A673 (cell line): ENCODE measurements at regions not wholly inside any gene's neighbourhood (a gene's known extent, or its start where the extent isn't known, plus 50 kb on each side); places are given as distances from the start of the nearest gene placed in this dataset.
A peak's percentile ranks its signal among the peaks of the same experiment; 100 is the strongest.

Experiments
- BruUV-seq: library from RNA; stranded (reverse); fragments of 400-500 nt; replicated peaks from 2 replicates; lab custom pipeline; 2021; lab: Mats Ljungman, UMichigan
- CTCF ChIA-PET: fragments of 300-600 bp; sonication (Branson Sonifier 250); formaldehyde crosslinking; loops from one replicate; lab custom pipeline; 2022; ENCODE audit warnings: antibody characterized with exemption; lab: Charles Lee
- POLR2A ChIA-PET: fragments of 300-600 bp; sonication (Branson Sonifier 250); formaldehyde crosslinking; loops from one replicate; lab custom pipeline; 2022; ENCODE audit warnings: antibody characterized with exemption; ENCODE audit not compliant: low non-redundant PET; lab: Charles Lee
- DNase-seq: peaks from one replicate; pipeline ENCODE4 v3.0.0-alpha.2; 2015; ENCODE audit warnings: low spot score
- H3K27ac ChIP-seq: fragments of 200-600 bp; sonication (generic); 2 replicates; pipeline ENCODE4 v1.5.1; 2016; ENCODE audit warnings: mixed run types, low read depth, mild to moderate bottlenecking, mixed read lengths, antibody characterized with exemption, low read length; ENCODE audit not compliant: poor library complexity, severe bottlenecking
- H3K27me3 ChIP-seq: fragments of 200-600 bp; sonication (generic); replicated peaks from 2 replicates; pipeline ENCODE4 v1.6.1; 2017; ENCODE audit warnings: mixed run types, low read depth, mild to moderate bottlenecking, mixed read lengths, antibody characterized with exemption, low read length; ENCODE audit not compliant: insufficient read depth, poor library complexity
- H3K36me3 ChIP-seq: fragments of 200-600 bp; sonication (generic); 2 replicates; pipeline ENCODE4 v1.6.1; 2016; ENCODE audit warnings: mixed run types, mild to moderate bottlenecking, mixed read lengths, antibody characterized with exemption, low read length; ENCODE audit not compliant: insufficient read depth, poor library complexity, severe bottlenecking
- H3K4me1 ChIP-seq: fragments of 200-600 bp; sonication (generic); 2 replicates; pipeline ENCODE4 v1.6.1; 2017; ENCODE audit warnings: mixed run types, mild to moderate bottlenecking, mixed read lengths, antibody characterized with exemption, low read length; ENCODE audit not compliant: insufficient read depth, poor library complexity, severe bottlenecking
- H3K4me3 ChIP-seq: fragments of 200-600 bp; sonication (generic); 2 replicates; pipeline ENCODE4 v1.5.1; 2016; ENCODE audit warnings: low read depth, mixed run types, mild to moderate bottlenecking, mixed read lengths, low read length; ENCODE audit not compliant: poor library complexity, severe bottlenecking
- H3K9me3 ChIP-seq: fragments of 200-600 bp; sonication (generic); 2 replicates; pipeline ENCODE4 v1.6.1; 2016; ENCODE audit warnings: mixed run types, low read depth, mild to moderate bottlenecking, mixed read lengths, antibody characterized with exemption, low read length; ENCODE audit not compliant: poor library complexity, severe bottlenecking
- CTCF ChIP-seq: fragments of 300-800, 200-600 bp; sonication (generic); conservative IDR thresholded peaks from 2 replicates; pipeline ENCODE4 v1.5.1; 2017; ENCODE audit warnings: low read depth, mild to moderate bottlenecking, antibody characterized with exemption, low read length, moderate library complexity, mixed read lengths
- EZH2 ChIP-seq: fragments of 200-600 bp; sonication (generic); IDR thresholded peaks from 2 replicates; pipeline ENCODE4 v1.6.1; 2017; ENCODE audit warnings: borderline replicate concordance, low read depth, mild to moderate bottlenecking, mixed read lengths, antibody characterized with exemption, low read length; ENCODE audit not compliant: poor library complexity, severe bottlenecking
- intact Hi-C: fragments of 100-400 bp; cut with micrococcal nuclease; formaldehyde crosslinking; loops from one replicate; pipeline ENCODE4 v1.10.0; 2022; ENCODE audit not compliant: unreplicated experiment

DNA sequence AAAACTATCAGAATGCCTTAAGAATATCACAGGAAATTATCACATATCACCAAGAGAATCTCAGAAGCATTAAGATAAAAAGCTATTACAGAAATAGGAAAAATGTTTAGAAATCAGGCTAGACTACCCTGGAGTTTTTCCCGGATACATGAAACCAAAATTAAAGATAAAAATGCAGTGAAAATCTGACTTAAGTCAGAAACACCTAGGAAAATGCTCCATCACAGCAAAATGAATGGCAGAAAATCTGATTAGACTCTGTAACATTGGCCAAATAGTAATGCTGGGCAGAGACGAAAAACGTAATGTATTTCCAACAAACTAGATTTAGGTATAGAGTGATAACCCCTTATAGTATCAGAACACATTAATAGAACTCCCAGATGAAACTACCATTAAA lies 1626.7 kb upstream of the C9orf72 start:
- H3K9me3 ChIP-seq, result no peaks in the 10 kb centered on the region
- ChIA-PET CTCF (no interaction called here), POLR2A (no interaction called here)
- no peak for DNase-seq
- peaks cover 52% of the 10 kb centered on the region for H3K4me1 ChIP-seq
- no peak overlapping the region for H3K4me3 ChIP-seq
- H3K36me3 ChIP-seq, result no peaks in the 10 kb centered on the region
- intact Hi-C loops, result no loop called here
- H3K27me3 ChIP-seq, result no peaks in the 10 kb centered on the region
- BruUV-seq, result no TSS peak
- TF ChIP-seq CTCF (no peak), EZH2 (no peak)
- peak overlapping the region; percentile 1 for H3K27ac ChIP-seq

DNA sequence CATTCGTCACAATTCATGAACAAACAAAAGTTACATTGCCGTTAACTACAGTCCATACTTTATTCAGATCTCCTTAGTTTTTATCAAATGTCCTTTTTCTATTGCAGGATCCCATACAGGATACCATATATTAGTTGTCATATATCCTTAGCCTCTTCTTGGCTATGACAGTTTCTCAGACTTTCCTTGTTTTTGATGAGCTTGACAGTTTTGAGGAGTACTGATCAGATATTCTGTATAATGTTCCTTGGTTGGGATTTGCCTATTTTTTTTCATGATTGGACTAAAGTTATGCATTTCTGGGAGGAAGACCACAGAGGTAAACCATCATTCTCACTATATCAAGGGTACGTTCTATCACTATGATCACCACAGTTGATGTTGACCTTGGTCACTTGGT lies 1627.4 kb upstream of the C9orf72 start:
- CTCF ChIA-PET, result no interaction called here
- intact Hi-C loops, result no loop called here

DNA sequence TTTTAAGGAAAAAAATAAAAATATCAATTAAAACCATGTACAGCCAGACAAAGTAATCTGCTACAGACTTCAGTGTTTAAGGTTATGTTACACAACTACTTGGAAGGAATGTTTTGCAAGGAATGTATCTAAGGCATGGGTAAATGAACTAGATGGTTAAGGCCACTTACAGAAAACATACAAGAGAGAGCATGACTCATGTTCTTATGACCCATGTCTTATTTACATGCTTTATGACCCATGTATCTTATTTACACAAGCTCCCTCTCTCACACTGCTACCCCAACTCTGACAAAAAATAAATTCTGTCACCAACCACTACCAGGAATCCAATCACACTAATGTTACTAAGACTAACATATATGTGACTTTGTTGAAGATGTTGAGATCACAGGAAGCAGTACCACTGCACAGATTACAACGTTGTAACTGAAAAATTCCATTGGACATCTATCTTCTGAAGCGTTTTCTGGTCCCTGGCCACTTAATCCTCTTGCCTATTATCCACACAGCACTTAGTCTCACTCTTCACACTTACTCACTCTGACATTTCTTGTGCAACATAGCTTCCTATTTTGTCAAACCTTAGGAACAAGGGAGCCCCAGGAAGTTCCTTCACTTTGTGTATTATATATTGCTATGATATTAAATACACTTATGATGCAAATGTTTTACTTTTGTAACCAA lies 1630.1 kb upstream of the C9orf72 start:
- Histone ChIP-seq H3K9me3 (no peaks in the 10 kb centered on the region), H3K4me3 (no peak overlapping the region), H3K4me1 (peaks cover 66% of the 10 kb centered on the region), H3K27me3 (no peaks in the 10 kb centered on the region), H3K36me3 (no peaks in the 10 kb centered on the region), H3K27ac (peak overlapping the region; percentile 26)
- no peak for TF ChIP-seq EZH2
- no peak for TF ChIP-seq CTCF
- BruUV-seq, result no TSS peak
- peak; percentile 71 for DNase-seq
- POLR2A ChIA-PET, result no interaction called here
- intact Hi-C loops, result no loop called here
- CTCF ChIA-PET, result no interaction called here

More for the DNA sequence above, 1627.4 kb upstream of the C9orf72 start:
- Histone ChIP-seq H3K27ac (no peak overlapping the region), H3K4me3 (no peak overlapping the region), H3K27me3 (no peaks in the 10 kb centered on the region), H3K36me3 (no peaks in the 10 kb centered on the region), H3K4me1 (peaks cover 52% of the 10 kb centered on the region), H3K9me3 (no peaks in the 10 kb centered on the region)
- no TSS peak for BruUV-seq
- DNase-seq, result no peak
- POLR2A ChIA-PET, result no interaction called here
- TF ChIP-seq EZH2, result no peak
- no peak for TF ChIP-seq CTCF
